DOHH2 (cell line): ENCODE measurements at regions not wholly inside any gene's neighbourhood (a gene's known extent, or its start where the extent isn't known, plus 50 kb on each side); places are given as distances from the start of the nearest gene placed in this dataset.

Experiments
- H3F3A ChIP-seq: fragments of 200-600 bp; sonication (generic), shearing (Covaris generic); 2 replicates; pipeline ENCODE4 v1.6.0; 2016; ENCODE audit warnings: antibody characterized with exemption, mild to moderate bottlenecking; ENCODE audit not compliant: control insufficient read depth, insufficient read depth
- H3K27ac ChIP-seq: fragments of 200-600 bp; sonication (generic); 2 replicates; pipeline ENCODE4 v1.5.1; 2014; ENCODE audit warnings: low read depth, mild to moderate bottlenecking, low read length, moderate library complexity
- H3K27me3 ChIP-seq: fragments of 200-600 bp; sonication (generic); 2 replicates; pipeline ENCODE4 v1.6.1; 2014; ENCODE audit warnings: mild to moderate bottlenecking, low read length, mixed read lengths; ENCODE audit not compliant: control insufficient read depth
- H3K36me3 ChIP-seq: fragments of 200-600 bp; sonication (generic); 2 replicates; pipeline ENCODE4 v1.6.1; 2014; ENCODE audit warnings: mild to moderate bottlenecking, low read length, moderate library complexity, mixed read lengths; ENCODE audit not compliant: control insufficient read depth
- H3K4me1 ChIP-seq: fragments of 200-600 bp; sonication (generic); 2 replicates; pipeline ENCODE4 v1.6.1; 2014; ENCODE audit warnings: mild to moderate bottlenecking, low read length, mixed read lengths; ENCODE audit not compliant: control insufficient read depth
- H3K4me2 ChIP-seq: fragments of 200-600 bp; sonication (generic); 2 replicates; pipeline ENCODE4 v1.6.0; 2014; ENCODE audit warnings: mild to moderate bottlenecking, low read length, moderate library complexity
- H3K4me3 ChIP-seq: fragments of 200-600 bp; sonication (generic); 2 replicates; pipeline ENCODE4 v1.5.1; 2014; ENCODE audit warnings: mild to moderate bottlenecking, low read length, mixed read lengths
- H3K79me2 ChIP-seq: fragments of 200-600 bp; sonication (generic); 2 replicates; pipeline ENCODE4 v1.6.1; 2014; ENCODE audit warnings: mild to moderate bottlenecking, low read length, mixed read lengths; ENCODE audit not compliant: control insufficient read depth
- H3K9me2 ChIP-seq: fragments of 200-600 bp; sonication (generic); replicated peaks from 2 replicates; pipeline ENCODE4 v1.6.1; 2014; ENCODE audit warnings: mild to moderate bottlenecking, low read length, mixed read lengths; ENCODE audit not compliant: control insufficient read depth
- H3K9me3 ChIP-seq: fragments of 200-600 bp; sonication (generic); 2 replicates; pipeline ENCODE4 v1.6.1; 2014; ENCODE audit warnings: antibody characterized with exemption, low read length, mixed read lengths; ENCODE audit not compliant: control insufficient read depth, insufficient read depth
- H4K20me1 ChIP-seq: fragments of 200-600 bp; sonication (generic); 2 replicates; pipeline ENCODE4 v1.6.0; 2014; ENCODE audit warnings: low read depth, mild to moderate bottlenecking, antibody characterized with exemption, low read length, moderate library complexity; ENCODE audit not compliant: control insufficient read depth, insufficient read depth
- CTCF ChIP-seq: fragments of 200-600 bp; sonication (generic); IDR thresholded peaks from one replicate; pipeline ENCODE4 v1.5.1; 2014; ENCODE audit warnings: antibody characterized with exemption, mild to moderate bottlenecking, low read depth, low read length; ENCODE audit not compliant: poor library complexity, severe bottlenecking
- EZH2phosphoT487 ChIP-seq: fragments of 200-600 bp; sonication (generic); IDR thresholded peaks from 2 replicates; pipeline ENCODE4 v1.6.1; 2017; ENCODE audit warnings: borderline replicate concordance, mild to moderate bottlenecking, antibody characterized with exemption, low read length, moderate library complexity, mixed read lengths

DNA sequence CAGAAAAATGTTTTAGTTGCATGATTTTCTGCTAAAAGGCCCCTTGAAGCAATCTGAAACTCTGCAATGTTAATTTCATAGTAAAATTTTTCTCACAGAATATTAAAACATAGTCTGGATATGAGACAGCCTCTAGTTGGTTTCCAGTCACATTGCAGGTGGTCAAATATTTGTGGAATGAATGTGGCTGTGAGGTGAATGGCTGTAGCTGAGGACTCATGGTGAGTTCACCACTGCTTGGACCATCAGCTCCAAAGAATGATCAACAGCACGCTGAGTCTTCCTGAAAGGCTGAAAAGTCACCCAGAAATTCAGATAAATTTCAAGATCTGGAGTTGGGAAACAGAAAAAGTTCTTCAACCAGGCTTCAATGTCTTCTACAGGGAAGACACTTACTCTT lies 79.8 kb downstream of the MAT2B start:
- Histone ChIP-seq H3K9me2 (no peaks in the 10 kb centered on the region), H3K4me1 (no peaks in the 10 kb centered on the region), H3F3A (no peaks in the 10 kb centered on the region), H3K79me2 (no peaks in the 10 kb centered on the region), H3K4me3 (no peak overlapping the region), H3K27ac (no peak overlapping the region), H3K27me3 (no peaks in the 10 kb centered on the region), H3K9me3 (no peaks in the 10 kb centered on the region), H3K4me2 (no peak overlapping the region), H4K20me1 (no peaks in the 10 kb centered on the region), H3K36me3 (no peaks in the 10 kb centered on the region)
- no peak for TF ChIP-seq CTCF
- no peak for TF ChIP-seq EZH2phosphoT487

DNA sequence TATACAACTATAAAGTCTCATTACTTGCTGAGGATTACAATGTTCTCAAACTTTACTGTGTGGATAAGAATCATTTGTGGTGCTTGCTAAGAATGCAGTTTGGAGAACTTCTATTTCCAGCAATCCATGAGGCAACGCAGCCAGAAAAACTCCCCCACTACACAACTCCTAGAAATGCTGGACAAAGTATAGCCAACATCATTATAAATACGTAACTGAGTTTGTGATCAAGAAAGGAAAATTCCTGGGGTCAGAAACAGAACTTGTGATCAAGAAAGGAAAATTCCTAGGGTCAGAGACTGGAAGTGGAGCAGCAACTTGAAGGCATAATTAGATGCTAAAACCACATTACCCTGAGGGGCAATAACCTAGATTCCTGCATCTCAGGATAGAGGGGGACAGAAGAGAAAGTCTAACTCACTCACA lies 81.1 kb downstream of the MAT2B start:
- Histone ChIP-seq H3K79me2 (no peaks in the 10 kb centered on the region), H3K27ac (no peak overlapping the region), H3K9me3 (no peaks in the 10 kb centered on the region), H3K36me3 (no peaks in the 10 kb centered on the region), H3K4me1 (no peaks in the 10 kb centered on the region), H4K20me1 (no peaks in the 10 kb centered on the region), H3K27me3 (no peaks in the 10 kb centered on the region), H3K4me3 (no peak overlapping the region), H3F3A (no peaks in the 10 kb centered on the region), H3K4me2 (no peak overlapping the region), H3K9me2 (no peaks in the 10 kb centered on the region)
- TF ChIP-seq CTCF (no peak), EZH2phosphoT487 (no peak)

DNA sequence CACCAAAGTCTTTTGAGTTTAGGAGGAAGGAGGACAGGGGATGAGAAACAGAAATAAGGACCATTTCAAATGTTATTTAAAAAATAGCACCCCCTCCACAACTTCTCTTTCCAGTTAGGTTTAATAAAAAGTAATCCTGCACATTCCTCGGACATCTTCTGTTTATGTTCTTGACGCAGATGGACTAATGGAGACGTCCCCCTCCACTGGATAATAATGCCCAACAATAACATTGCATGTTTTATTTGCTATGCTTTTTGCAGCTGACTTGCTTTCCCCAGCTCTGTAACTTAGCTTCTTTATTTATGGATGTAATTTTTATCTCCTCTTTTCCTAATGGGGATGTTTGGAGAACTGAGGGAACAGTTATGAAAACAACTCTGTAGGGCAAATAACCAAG lies 89.5 kb downstream of the MAT2B start:
- Histone ChIP-seq H3K27ac (no peak overlapping the region), H3K9me3 (no peaks in the 10 kb centered on the region), H3F3A (no peaks in the 10 kb centered on the region), H3K4me2 (no peak overlapping the region), H3K36me3 (no peaks in the 10 kb centered on the region), H3K4me1 (no peaks in the 10 kb centered on the region), H3K4me3 (no peak overlapping the region), H3K79me2 (no peaks in the 10 kb centered on the region), H3K27me3 (no peaks in the 10 kb centered on the region), H4K20me1 (no peaks in the 10 kb centered on the region), H3K9me2 (no peaks in the 10 kb centered on the region)
- TF ChIP-seq EZH2phosphoT487, result no peak
- TF ChIP-seq CTCF, result no peak
